Osteocyte (in vitro differentiated cells): ENCODE measurements at regions not wholly inside any gene's neighbourhood (a gene's known extent, or its start where the extent isn't known, plus 50 kb on each side); places are given as distances from the start of the nearest gene placed in this dataset.
A peak's percentile ranks its signal among the peaks of the same experiment; 100 is the strongest.

Source experiments
- DNase-seq: peaks from one replicate; pipeline ENCODE4 v3.0.0; 2021; ENCODE audit warnings: mixed read lengths; ENCODE audit not compliant: unreplicated experiment; ENCODE audit errors: extremely low spot score
- H3K27ac Mint-ChIP-seq: one replicate; pipeline ENCODE4 v1.8.0; 2021; ENCODE audit warnings: mild to moderate bottlenecking, mixed read lengths; ENCODE audit not compliant: unreplicated experiment
- H3K27me3 Mint-ChIP-seq: one replicate; pipeline ENCODE4 v1.8.0; 2021; ENCODE audit warnings: mixed read lengths; ENCODE audit not compliant: unreplicated experiment
- H3K36me3 Mint-ChIP-seq: one replicate; pipeline ENCODE4 v1.8.0; 2021; ENCODE audit warnings: mixed read lengths; ENCODE audit not compliant: unreplicated experiment
- H3K4me1 Mint-ChIP-seq: one replicate; pipeline ENCODE4 v1.8.0; 2021; ENCODE audit warnings: mixed read lengths; ENCODE audit not compliant: unreplicated experiment
- H3K4me3 Mint-ChIP-seq: one replicate; pipeline ENCODE4 v1.8.0; 2021; ENCODE audit warnings: mild to moderate bottlenecking, moderate library complexity, mixed read lengths; ENCODE audit not compliant: unreplicated experiment
- H3K9me3 Mint-ChIP-seq: one replicate; pipeline ENCODE4 v1.8.0; 2021; ENCODE audit warnings: mixed read lengths; ENCODE audit not compliant: unreplicated experiment
- TF ChIP-seq, protein P1 (sequence below): fragments of 200-600 bp; sonication (generic); IDR thresholded peaks from 2 replicates; pipeline ENCODE4 v1.5.0; 2021; ENCODE audit warnings: antibody characterized with exemption, mild to moderate bottlenecking, moderate library complexity

DNA sequence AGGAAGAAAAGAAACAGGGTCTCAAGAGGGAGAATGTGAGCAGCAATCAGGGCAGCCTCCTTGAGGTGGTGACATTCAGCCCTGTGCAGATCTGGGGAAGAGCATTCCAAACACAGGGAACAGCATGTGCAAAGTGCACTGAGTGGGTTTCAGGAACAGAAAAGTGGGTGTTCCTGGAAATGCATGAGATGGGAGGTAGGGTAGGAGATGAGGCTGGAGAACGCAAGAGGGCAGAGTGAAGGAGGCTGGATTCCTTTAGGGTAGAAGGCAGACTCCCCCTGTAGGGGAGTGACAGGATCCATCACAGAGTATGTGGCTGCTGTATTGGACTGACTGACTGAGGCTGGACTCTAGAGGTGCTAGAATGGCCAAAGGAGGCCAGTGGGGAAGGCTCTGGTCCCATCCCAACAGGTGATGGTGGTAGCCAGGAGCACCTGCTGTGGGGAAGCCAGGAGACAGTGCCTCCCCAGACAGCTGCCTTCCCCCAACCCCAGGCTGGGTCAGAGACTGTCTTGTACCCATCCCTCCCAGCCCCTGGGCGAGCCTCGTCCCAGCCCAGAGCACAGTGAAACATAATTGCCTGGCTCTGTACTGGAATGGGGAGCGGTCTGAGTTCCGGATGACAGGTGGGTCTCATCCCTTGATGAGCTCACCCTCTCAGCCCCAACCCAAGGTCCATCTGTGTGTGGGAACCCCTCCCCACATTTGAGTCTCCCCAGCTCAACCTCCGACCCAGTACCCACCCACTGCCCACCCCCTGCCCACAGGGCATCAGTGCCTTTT is 419.4 kb downstream of the MN1 start:
- Mint-ChIP-seq H3K36me3 (peaks cover 4% of the 10 kb centered on the region), H3K4me3 (no peak overlapping the region), H3K27ac (peak overlapping the region; percentile 16), H3K27me3 (no peaks in the 10 kb centered on the region), H3K4me1 (peaks cover 32% of the 10 kb centered on the region), H3K9me3 (no peaks in the 10 kb centered on the region)
- TF ChIP-seq, protein P1, sequence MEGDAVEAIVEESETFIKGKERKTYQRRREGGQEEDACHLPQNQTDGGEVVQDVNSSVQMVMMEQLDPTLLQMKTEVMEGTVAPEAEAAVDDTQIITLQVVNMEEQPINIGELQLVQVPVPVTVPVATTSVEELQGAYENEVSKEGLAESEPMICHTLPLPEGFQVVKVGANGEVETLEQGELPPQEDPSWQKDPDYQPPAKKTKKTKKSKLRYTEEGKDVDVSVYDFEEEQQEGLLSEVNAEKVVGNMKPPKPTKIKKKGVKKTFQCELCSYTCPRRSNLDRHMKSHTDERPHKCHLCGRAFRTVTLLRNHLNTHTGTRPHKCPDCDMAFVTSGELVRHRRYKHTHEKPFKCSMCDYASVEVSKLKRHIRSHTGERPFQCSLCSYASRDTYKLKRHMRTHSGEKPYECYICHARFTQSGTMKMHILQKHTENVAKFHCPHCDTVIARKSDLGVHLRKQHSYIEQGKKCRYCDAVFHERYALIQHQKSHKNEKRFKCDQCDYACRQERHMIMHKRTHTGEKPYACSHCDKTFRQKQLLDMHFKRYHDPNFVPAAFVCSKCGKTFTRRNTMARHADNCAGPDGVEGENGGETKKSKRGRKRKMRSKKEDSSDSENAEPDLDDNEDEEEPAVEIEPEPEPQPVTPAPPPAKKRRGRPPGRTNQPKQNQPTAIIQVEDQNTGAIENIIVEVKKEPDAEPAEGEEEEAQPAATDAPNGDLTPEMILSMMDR: no peak
- DNase-seq: peak; percentile 76

DNA sequence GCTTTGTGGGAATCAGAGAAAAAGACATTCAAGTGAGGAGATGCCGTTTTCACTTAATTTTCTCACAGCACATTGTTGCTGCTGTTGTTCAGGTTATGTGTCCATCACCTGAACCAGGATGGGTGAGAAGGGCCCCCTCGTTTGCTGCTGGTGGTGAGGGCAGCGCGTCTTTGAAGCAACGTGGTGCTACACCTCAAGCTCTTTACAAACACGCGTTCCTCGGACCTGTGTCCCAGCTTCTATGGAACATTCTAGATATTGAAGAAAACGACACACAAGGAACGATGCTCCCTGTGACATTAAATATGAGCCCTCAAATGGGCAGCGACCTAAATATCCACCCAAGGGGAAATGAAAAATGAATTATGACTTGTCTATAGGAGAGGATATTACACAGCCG is 418.6 kb downstream of the MN1 start:
- Mint-ChIP-seq H3K27me3 (no peaks in the 10 kb centered on the region), H3K9me3 (no peaks in the 10 kb centered on the region), H3K4me3 (no peak overlapping the region), H3K4me1 (peaks cover 25% of the 10 kb centered on the region), H3K27ac (no peak overlapping the region), H3K36me3 (peaks cover 4% of the 10 kb centered on the region)
- TF ChIP-seq, protein P1: no peak
- peak; percentile 36 for DNase-seq

DNA sequence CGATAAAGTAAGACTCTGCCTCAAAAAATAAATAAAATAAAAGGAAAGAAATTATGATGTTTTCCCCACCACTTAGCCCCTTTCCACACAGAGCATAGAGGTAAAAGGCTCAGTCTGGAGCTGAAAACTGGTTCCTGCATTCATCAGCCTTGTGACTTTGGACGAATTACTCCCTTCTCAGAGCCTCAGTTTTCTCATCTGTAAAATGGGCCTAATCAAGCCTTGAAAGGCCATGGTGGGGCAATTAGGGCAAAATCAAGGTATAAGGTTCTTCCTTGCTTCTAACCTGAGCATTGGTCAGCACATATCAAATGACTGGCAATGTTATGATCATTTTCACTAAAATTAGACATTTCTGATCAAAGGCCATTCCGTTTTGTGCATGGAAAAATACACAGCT is 417.7 kb downstream of the MN1 start:
- Mint-ChIP-seq H3K4me3 (no peak overlapping the region), H3K36me3 (peaks cover 4% of the 10 kb centered on the region), H3K4me1 (peaks cover 18% of the 10 kb centered on the region), H3K9me3 (no peaks in the 10 kb centered on the region), H3K27ac (no peak overlapping the region), H3K27me3 (no peaks in the 10 kb centered on the region)
- TF ChIP-seq, protein P1: no peak
- peak; percentile 10 for DNase-seq

DNA sequence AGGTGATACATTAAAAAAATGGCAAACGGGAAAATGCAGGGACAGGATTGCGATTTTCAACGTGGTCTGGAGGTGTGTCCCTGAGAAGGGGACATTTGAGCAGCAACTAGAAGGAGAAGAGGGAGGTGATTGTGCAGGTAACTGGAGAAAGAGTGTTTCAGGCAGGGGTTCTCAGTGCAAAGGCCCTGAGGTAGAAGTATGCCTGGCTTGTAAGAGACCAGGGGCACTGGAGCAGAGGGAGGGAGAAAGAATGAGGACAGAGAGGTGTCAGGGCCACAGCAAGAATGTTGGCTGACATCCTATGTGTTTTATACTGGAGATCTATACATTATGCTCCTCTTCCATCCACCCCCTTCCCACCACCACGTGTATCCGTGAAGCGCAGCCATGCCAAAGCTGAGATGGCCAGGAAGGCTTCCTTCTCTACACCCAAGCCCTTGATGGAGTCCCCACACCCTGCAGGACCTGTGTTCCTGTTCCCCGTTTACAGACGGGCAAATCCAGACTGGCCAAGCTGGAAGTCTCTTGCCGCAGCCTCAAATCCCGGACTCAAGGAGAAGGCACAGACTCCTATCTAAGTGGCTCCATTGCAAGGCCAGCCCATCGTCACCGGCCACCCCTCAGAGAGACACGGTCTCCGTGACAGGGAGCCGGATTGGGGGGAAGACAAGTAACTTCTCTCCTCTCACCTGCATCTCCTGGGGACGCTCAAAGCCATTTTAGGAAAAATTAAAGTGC is 416.1 kb downstream of the MN1 start:
- Mint-ChIP-seq H3K27me3 (no peaks in the 10 kb centered on the region), H3K36me3 (peaks cover 4% of the 10 kb centered on the region), H3K9me3 (no peaks in the 10 kb centered on the region), H3K4me1 (peaks cover 20% of the 10 kb centered on the region), H3K4me3 (no peak overlapping the region), H3K27ac (no peak overlapping the region)
- peak; percentile 62 for DNase-seq
- TF ChIP-seq, protein P1: no peak

DNA sequence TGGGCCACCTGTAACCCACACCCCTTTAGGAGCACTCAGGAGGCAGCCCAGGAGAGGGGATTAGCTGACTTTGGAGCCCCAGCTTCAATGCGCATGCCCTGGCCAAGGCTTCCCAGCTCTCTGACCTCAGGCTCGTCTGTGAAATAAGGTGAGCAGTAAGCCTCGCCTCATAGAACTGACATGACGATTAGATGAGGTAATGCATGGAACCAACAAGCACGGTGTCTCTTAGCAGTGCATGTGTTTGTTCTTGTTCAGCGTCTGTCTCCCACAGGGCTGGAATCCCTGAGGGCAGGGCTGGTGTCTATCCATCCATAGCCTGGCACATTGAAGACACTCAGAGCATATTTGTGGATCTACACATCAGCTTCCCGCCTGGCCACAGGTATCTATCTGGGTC is 415.4 kb downstream of the MN1 start:
- Mint-ChIP-seq H3K36me3 (peaks cover 4% of the 10 kb centered on the region), H3K4me1 (peaks cover 21% of the 10 kb centered on the region), H3K9me3 (no peaks in the 10 kb centered on the region), H3K27me3 (no peaks in the 10 kb centered on the region), H3K4me3 (no peak overlapping the region), H3K27ac (no peak overlapping the region)
- peak; percentile 70 for DNase-seq
- TF ChIP-seq, protein P1: no peak
